ENCODE measurements at regions not wholly inside any gene's neighbourhood (a gene's known extent, or its start where the extent isn't known, plus 50 kb on each side); places are given as distances from the start of the nearest gene placed in this dataset.

DNA sequence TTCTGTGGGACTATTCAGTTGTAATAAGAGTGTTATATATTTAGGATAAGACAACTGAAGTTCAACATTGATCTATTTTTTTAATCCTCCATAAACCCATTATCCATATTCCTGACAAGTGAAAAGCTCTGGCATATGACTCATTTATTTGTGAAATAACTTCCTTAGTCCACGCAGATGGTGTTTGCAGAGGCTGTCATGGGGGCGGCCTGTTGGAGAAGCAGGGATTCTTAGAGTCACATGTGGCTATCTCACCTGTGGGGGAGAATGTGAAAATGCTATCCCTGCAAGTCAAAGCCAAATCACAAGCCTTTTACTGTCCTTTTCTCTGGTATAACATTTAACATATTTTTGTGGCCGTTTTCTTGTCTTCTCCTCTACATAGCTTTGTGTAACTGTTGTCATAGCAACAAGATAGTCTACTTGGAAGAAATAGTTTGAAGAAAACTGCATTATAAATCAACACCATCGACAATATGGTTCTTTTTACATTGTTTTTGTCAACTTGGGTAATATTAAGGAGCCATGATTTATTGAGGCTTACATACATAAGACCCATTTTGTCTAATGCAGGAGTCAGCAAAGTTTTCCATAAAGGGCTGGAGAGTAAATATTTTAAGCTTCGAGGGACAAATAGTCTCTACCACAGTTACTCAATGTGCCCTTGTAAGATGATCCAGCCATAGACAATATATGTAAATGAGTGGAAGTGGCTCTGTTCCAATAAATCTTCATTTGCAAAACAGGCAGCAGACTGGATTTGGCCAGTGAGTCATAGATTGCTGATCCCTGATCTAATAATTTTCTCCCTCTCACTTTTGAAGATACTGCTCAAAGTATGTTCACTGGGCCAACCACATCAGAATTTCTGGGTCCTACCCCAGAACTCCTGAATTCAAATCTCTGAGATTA is 395.0 kb downstream of the DTHD1 start:
- TF ChIP-seq POLR2A (IDR thresholded peaks at IDR 0.05), result no peak
- no peak for TF ChIP-seq POLR2AphosphoS5 (IDR thresholded peaks at IDR 0.05)

Measured in stomach (tissue), 4 donors.